AG04449 (cell line): ENCODE measurements at regions not wholly inside any gene's neighbourhood (a gene's known extent, or its start where the extent isn't known, plus 50 kb on each side); places are given as distances from the start of the nearest gene placed in this dataset.
"Not testable (repeated sequence)": the region's sequence is repeated elsewhere in the genome, so short reads cannot be mapped to it uniquely, and the experiment has no call there.

Source experiments
- CTCF ChIA-PET: fragments of 350-600 bp; formaldehyde crosslinking; extraction: SDS; loops from one replicate; lab custom pipeline; 2021; ENCODE audit warnings: antibody characterized with exemption; lab: Yijun Ruan, JAX
- POLR2A ChIA-PET: fragments of 400-600, 350-600 bp; formaldehyde crosslinking; extraction: SDS; loops from one replicate; lab custom pipeline; 2020; ENCODE audit warnings: antibody characterized with exemption, inconsistent platforms; lab: Yijun Ruan, JAX
- DNase-seq: peaks from one replicate; pipeline ENCODE4 v3.0.0-alpha.2; 2010; ENCODE audit warnings: low read depth, low spot score
- H3K4me3 ChIP-seq: 2 replicates; pipeline ENCODE4 v1.5.1; 2011; ENCODE audit warnings: low read depth, mild to moderate bottlenecking, control low read depth, low read length
- CTCF ChIP-seq: IDR thresholded peaks from one replicate; pipeline ENCODE4 v1.5.1; 2011; ENCODE audit warnings: mild to moderate bottlenecking, moderate library complexity, low read length, control low read depth, inconsistent platforms; ENCODE audit not compliant: insufficient read depth; ENCODE audit errors: missing control alignments

DNA sequence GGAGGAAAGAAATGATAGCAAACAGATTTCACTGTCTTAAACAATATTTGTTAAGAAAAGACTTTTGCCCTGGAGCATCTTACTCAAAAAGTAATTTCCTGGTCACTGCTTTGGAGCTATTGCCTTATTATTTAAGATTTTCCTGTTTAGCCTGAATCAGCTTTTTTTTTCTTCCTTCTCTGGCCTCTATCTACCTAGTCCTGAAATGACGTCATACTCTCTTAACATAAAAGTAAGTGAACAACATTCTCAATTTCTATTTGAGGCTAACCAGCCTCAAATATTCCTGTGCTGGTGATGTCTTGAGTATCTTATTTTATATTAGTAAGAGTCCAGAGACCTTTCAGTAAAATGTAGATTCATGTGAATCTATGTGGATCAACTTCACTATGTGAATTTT, 221.9 kb upstream of the ALCAM start:
- TF ChIP-seq CTCF: no peak
- H3K4me3 ChIP-seq: no peak overlapping the region
- CTCF ChIA-PET: interaction anchor here (0.9 kb wide), 1 partner anchor 10 kb away, joined by 3 read pairs; no protein-coding TSS in a partner anchor
- DNase-seq: no peak
- POLR2A ChIA-PET: no interaction called here

GRCh38 chr3:105145511-105145910, 221.2 kb upstream of the ALCAM start:
- CTCF ChIA-PET: interaction anchor here (0.9 kb wide), 1 partner anchor 11 kb away, joined by 3 read pairs; no protein-coding TSS in a partner anchor
- DNase-seq: no peak
- H3K4me3 ChIP-seq: no peak overlapping the region
- no peak for TF ChIP-seq CTCF
- POLR2A ChIA-PET: no interaction called here

GRCh38 chr3:105149197-105149596, 217.5 kb upstream of the ALCAM start:
- POLR2A ChIA-PET, DNase-seq, H3K4me3 ChIP-seq, CTCF ChIA-PET: not testable (repeated sequence)

DNA sequence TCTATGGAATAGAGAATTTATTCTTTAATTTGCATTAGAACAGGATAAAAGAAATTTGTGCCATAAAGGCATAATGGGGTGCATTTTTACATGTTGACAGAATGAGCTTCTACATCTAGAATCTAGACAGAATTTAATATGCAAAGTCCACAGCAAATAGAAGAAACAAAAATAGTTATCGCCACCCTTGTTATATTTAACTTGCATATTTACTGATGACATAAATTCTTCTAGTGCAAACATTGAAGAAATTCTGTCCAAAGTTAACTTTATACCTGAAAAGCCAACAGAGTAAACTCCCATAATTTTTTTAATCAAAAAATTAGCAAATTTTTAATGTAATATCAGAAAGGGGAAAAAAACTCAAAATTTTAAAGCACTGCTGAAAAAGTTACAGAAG, 213.7 kb upstream of the ALCAM start:
- ChIA-PET CTCF (no interaction called here), POLR2A (no interaction called here)
- no peak for DNase-seq
- no peak overlapping the region for H3K4me3 ChIP-seq
- TF ChIP-seq CTCF: no peak

DNA sequence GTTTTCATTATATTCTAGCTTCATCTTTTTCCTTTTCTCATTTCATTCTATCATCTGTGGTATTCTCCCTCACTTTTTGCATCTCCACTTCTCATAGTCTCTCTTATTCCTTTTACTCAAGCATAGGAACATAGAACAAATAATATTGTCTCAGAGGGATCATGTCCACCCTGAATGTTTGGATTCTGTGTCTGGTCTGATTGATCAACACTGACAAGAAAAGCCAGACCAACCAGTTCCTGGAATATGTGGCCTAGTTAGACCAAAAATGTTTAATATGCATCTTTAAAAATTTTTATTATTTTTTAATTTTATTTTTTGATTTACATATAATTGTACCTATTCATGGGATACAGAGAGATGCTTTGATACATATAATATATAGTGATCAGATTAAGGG, 212.0 kb upstream of the ALCAM start:
- H3K4me3 ChIP-seq: no peak overlapping the region
- CTCF ChIA-PET: no interaction called here
- no peak for DNase-seq
- POLR2A ChIA-PET: no interaction called here
- no peak for TF ChIP-seq CTCF

DNA sequence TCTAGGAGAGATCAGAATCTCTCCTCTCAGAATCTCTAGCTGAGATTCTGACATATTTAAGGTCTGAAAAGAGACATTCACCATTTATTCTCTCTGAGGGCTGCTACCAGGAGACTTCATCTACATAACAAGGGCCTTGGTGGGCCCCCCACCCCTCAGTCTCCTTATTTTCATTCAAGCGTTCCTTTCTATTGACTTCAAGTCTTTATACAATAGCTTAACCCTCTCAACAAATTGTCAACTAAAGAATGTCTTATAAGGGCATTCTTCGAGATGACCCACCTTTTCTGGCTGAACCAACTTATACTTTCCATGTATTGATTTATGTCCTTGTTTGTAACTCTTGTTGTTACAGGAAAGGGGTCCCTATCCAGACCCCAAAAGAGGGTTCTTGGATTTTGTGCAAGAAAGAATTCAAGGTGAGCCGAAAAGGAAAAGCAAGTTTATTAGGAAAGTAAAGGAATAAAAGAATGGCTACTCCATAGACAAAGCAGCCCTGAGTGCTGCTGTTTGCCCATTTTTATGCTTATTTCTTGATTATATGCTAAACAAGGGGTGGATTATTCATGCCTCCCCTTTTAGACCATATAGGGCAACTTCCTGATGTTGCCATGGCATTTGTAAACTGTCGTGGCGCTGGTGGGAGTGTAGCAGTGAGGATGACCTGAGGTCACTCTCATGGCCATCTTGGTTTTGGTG, 209.5 kb upstream of the ALCAM start:
- TF ChIP-seq CTCF: no peak
- POLR2A ChIA-PET: no interaction called here
- H3K4me3 ChIP-seq: no peak overlapping the region
- CTCF ChIA-PET: no interaction called here
- DNase-seq: no peak

- no peak for TF ChIP-seq CTCF
- CTCF ChIA-PET: no interaction called here
- DNase-seq: no peak
- POLR2A ChIA-PET: no interaction called here
- H3K4me3 ChIP-seq: no peak overlapping the region
Observed at GRCh38 chr3:105157766-105158085, 209.0 kb upstream of the ALCAM start.
